GM19239 (cell line): ENCODE measurements at regions not wholly inside any gene's neighbourhood (a gene's known extent, or its start where the extent isn't known, plus 50 kb on each side); places are given as distances from the start of the nearest gene placed in this dataset.
"Not testable (repeated sequence)": the region's sequence is repeated elsewhere in the genome, so short reads cannot be mapped to it uniquely, and the experiment has no call there.

Source experiments
- DNase-seq: peaks from one replicate; pipeline ENCODE4 v3.0.0; 2011; ENCODE audit warnings: low spot score; ENCODE audit not compliant: insufficient read length
- FAIRE-seq: peaks from 2 replicates; lab custom pipeline; 2011; peaks lifted over from hg19 to GRCh38; lab: Jason Lieb, UNC

- not testable (repeated sequence) for DNase-seq, FAIRE-seq
Measured at GRCh38 chr11:87585613-87586012, 547.9 kb downstream of the TMEM135 start.

DNA sequence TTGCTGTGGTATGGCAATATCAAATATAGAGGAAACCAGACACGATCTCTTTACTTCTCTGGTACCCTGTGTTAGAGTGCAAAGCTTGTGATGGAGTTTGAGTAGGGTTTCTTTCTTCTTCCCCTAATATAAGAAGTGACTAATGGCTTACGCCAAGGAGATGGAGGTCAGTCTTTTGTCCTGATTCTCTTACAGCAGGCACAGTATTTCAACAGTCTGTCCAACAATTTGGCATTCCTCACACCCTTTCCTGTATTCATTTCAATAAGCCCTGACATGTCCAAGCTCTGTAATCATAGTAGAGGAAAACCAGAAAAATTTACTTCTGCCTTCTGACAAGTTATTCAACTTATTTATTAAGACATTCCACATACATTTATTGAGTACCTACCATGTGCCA is 546.2 kb downstream of the TMEM135 start:
- no peak for FAIRE-seq
- no peak for DNase-seq

DNA sequence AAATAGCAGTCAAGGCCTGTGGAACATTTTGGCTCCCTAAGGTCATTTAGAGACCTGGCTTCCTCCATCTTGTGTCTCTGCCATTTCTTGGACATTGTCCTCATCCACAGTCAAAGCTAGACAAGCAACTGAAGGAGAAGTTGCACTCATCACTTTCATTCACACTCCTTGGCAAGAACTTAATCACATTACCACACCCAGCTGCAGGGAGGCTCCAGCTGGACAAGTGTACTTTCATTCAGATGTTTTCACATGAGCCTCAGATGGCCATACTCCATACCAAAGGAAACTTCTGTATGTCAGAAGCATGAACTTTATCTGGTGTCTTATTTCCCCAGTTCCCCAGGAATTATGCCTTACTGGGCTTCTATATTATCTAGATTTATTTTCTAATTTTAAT is 537.4 kb downstream of the TMEM135 start:
- no peak for DNase-seq
- FAIRE-seq: no peak

DNA sequence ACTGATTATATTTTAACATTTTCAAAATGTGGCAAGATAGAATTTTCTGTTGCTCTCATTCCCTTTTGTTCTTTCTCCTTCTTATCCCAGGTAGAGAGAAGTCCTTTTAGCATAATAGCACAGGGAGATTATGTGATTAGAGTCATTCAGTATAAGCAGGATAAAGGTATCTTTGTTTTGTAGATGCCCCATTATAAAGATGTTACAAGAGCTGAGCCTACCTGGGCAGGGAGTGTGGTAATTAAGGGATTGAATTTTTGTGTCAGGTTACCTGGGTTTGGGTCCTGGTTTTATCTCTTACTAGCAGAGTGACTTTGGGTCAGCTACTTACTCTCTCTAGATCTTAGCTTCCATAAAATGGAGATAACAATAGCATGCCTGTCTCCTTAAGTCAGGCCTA is 536.5 kb downstream of the TMEM135 start:
- DNase-seq (no peak), FAIRE-seq (no peak)

DNA sequence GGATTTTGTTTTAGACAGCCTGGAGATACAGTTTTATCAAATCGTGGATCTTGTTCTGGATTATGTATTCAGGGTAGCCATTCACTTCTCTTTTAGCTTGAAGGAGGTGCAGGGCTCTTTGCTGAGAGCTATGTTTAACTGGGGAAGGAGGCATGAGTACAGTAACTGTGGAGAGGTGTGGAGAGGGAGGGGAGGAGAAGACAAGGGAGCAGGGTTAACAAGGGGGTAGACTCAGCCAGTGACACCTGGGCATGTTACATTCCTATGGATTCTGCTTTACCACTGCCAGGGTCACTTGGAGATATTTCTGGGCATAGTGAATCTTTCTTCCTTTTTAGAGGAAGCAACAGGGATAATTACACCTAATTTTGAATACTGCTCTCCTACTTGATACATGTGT is 536.0 kb downstream of the TMEM135 start:
- DNase-seq (no peak), FAIRE-seq (no peak)

DNA sequence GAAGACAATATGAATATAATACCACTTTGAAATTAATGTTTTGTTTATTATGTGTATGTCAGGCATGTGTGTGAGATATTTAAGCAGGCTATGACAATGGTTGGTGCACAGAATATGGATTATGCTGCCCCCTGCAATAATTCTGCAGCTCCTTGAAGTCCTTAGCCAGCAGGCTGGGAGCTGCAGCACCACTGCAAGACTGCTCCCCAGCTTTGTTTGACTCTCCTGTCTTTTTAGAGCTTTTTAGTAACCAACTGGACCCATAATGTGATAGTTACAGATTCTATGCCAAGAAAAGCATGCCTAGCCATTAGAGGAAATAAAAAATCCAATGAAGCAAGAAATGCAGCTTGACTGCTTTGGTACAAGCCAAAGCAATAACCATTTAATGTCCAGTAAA is 535.1 kb downstream of the TMEM135 start:
- DNase-seq (no peak), FAIRE-seq (no peak)

DNA sequence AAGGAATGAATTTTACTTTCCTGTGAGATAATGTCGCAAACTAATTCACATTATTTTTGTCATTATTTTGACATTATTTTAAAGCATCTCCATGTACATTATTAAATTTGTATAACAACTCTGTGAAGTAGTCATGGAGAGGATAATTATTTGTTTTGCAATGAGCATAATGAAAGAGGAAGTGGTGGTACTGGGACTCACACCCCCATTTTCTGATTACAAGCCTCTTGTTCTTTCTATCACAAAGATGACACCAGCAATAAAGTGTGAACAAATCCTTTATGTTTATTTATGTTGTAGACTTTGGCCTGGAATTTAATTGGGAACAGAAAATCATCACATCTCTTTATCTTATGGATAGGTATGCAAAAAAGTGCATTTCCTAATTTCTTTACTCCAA is 522.6 kb downstream of the TMEM135 start:
- DNase-seq: no peak
- FAIRE-seq: no peak

DNA sequence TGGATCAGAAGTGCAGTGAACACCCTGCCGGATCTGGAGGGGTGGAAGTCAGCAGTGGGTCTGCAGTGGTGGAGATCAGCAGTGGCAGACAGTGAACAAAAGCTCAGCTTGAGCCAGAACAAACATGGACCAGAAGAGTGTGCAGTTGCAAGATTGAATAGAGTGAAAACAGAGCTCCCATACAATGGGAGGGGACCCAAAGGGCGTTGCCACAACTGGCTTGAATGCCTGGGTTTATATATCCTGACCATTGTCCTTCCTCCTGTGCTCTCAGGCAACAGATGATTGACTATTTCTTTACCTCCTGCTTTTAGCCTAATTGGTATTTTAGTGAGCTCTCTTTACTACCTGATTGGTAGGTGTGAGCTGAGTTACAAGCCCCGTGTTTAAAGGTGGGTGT is 522.1 kb downstream of the TMEM135 start:
- not testable (repeated sequence) for DNase-seq, FAIRE-seq

DNA sequence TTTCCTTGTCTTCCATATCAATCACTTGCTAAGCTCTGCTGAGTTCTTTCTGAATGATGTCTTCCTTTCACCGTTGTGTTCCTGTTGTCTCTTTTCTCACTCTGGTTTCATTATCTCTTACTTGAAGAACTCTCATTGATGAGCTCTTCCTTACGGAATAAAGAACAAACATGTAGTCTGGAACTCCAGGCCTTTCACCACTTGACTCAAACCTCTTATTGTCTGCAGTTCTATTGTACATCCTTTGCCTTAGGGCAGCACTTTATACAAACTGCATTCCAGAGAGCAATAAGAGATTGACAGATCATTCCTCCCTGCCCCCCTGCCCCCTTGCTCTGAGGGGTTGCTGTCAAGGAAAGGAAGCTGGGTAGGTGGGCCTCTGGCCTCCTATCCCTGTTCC is 517.4 kb downstream of the TMEM135 start:
- DNase-seq (no peak), FAIRE-seq (no peak)

DNA sequence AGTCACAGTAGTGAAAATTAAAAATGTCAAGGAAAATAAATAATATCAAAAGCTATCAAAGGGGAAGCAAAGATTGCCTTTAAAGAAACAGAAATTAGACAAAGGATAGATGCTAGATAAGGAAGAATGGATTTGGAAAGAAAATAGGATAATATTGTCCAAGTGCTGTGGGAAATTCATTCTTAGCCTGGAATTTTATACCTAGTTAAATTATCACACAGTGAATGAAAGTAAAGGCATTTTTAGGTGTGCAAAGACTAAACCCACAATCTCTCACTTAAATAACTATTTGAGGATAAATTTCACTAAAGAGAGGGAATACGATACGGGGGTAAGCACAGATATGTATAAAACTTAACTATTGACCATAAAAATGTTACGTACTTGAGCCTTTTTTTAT is 511.1 kb downstream of the TMEM135 start:
- FAIRE-seq: no peak
- no peak for DNase-seq

DNA sequence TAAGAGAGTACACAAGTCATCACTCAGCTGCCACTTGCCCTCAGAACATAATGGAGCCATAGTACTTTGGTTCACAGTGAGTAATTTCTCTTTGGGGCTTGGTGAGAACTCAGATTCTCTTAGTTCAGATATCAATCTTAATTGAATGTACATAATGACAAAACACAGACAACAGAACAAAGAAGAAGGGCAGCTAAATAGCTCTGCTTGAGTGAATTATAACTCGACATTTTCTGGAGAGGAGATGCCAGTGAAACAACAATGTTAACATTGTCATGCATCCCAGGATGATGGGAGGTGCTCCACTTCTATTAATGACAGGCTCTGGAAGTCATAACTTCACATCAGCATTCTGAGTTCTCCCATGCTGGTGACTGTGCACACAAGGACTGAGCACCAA is 508.1 kb downstream of the TMEM135 start:
- FAIRE-seq (no peak), DNase-seq (no peak)

- DNase-seq (no peak), FAIRE-seq (no peak)
Measured at GRCh38 chr11:87539596-87539995, 501.9 kb downstream of the TMEM135 start.

DNA sequence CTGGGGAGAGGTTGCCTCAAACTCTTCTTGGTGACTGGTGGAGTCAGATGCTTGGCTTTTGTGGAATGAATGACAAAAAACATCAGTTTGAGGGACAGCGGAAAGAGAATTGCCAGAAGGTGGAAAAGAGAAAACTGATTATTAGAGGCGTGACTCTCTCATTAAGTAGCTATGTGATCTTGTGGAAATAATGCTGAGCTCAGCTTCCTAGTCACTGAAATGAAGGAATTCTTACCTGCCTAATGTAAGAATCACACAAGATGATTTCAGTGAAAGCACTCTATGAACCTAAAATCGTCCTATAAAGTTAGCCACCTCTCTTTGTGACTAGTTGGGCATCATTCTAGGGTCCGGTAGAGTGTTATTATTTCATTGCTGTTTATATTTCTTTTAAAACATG is 498.8 kb downstream of the TMEM135 start:
- FAIRE-seq (no peak), DNase-seq (no peak)

DNA sequence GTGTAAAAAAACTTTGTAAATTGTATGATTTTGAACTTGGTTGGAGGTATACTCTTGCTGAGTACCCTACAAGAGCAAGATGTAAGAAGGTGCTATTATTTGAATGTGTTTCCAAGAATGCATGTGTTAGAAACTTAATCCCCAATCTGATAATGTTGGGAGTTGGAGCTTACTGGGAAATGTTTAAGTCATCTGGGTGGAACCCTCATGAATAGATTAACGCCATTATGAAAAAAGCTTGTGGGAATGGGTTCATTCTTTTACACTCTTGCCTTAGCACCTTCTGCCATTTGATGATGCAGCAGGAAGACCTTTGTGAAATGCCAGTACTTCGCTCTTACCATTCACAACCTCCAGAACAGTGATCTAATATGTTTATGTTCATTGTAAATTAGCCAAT is 498.3 kb downstream of the TMEM135 start:
- no peak for FAIRE-seq
- no peak for DNase-seq

- FAIRE-seq (no peak), DNase-seq (no peak)
Measured at GRCh38 chr11:87535513-87535912, 497.8 kb downstream of the TMEM135 start.

DNA sequence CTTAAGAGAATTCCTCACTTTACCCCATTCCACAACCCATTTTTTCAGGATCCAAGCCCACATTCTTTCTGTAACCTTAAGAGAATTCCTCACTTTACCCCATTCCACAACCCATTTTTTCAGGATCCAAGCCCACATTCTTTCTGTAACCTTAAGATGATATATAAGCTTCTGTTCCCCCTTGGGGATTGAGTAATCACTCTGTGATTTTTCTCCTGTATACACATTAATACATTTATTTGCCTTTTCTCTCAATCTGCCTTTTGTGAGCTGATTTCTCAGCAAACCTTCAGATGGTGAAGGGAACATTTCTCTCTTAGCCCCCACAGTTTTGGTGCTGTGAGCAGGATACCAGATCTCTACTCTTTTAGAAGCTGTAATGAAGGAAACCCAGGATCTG is 494.1 kb downstream of the TMEM135 start:
- not testable (repeated sequence) for FAIRE-seq, DNase-seq

- no peak for DNase-seq
- no peak for FAIRE-seq
Measured at GRCh38 chr11:87529486-87529885, 491.8 kb downstream of the TMEM135 start.

GRCh38 chr11:87528752-87529151 is 491.0 kb downstream of the TMEM135 start:
- DNase-seq: no peak
- FAIRE-seq: no peak

DNA sequence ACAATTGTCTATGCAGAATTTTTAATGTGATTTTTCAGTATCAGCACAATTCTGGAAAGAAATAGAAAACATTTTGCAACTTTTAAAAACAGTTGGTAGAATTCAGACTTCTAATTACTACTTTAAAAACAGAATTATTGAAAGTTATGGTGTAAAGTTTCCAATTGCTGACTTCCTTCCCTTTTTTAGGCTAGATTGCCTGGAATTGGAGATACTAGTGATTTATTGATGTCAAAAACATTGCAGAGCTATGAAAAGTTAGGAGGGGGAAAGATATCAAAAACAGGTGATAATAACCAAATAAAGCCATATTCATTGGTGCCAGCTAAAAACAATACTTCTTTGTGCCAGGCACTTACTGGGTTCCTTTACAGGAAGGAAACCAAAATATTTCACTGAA is 485.5 kb downstream of the TMEM135 start:
- DNase-seq (no peak), FAIRE-seq (no peak)

- DNase-seq (no peak), FAIRE-seq (no peak)
Measured at GRCh38 chr11:87518266-87518665, 480.5 kb downstream of the TMEM135 start.

GRCh38 chr11:87517351-87517750 is 479.6 kb downstream of the TMEM135 start:
- FAIRE-seq: no peak
- DNase-seq: no peak

DNA sequence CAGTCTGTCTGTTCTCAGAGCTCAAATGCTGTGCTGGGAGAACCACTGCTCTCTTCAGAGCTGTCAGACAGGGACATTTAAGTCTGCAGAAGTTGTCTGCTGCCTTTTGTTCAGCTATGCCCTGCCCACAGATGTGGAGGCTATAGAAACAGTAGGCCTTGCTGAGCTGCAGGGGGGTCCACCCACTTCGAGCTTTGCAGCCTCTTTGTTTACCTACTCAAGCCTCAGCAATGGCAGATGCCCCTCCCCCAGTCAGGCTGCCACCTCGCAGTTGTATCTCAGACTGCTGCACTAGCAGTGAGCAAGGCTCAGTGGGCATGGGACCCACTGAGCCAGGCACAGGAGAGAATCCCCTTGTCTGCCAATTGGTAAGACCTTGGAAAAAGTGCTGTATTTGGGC is 470.0 kb downstream of the TMEM135 start:
- not testable (repeated sequence) for DNase-seq, FAIRE-seq

GRCh38 chr11:87506946-87507345 is 469.2 kb downstream of the TMEM135 start:
- FAIRE-seq: not testable (repeated sequence)

More at GRCh38 chr11:87506946-87507345, 469.2 kb downstream of the TMEM135 start:
- DNase-seq: not testable (repeated sequence)
